ENCODE measurements at regions not wholly inside any gene's neighbourhood (a gene's known extent, or its start where the extent isn't known, plus 50 kb on each side); places are given as distances from the start of the nearest gene placed in this dataset.

DNA sequence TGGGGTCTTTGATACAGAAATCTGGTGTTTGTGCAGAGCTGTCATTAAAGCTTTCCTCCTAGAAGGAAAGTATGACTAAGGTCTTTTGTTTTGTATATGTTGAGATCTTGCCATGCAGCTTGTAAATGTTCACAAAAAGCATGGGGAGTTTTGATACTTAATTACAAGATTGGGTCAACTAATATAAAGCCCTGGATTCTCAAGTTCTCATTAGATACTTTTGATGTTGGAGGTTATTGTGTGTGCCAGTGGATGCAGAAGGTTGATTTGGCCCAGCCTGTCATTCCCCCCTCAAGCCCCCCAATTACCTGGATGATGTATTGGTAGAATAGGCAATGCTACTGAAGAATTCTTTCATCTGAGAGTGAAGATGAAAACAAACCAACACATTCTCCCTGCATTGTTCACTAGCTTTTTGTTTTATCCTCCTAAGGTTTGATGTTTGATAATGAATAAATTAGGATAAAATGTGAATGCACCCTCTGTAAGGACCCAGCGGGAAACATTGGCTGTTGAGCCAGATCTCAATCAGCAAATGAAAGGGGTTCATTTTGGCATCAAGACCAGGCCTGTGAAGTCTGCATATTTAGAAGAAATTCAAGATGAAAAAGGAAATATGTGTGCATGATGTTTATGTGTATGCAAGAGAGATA lies 61.9 kb upstream of the ADAMTS19 start:
- Histone ChIP-seq H3K27ac (ENCODE audit: low read depth, low read length) (no peak overlapping the region), H3K4me3 (replicated peaks in 1 of 2; ENCODE audit: low read depth in 1 of 2, low read length in 2 of 2) (no peak overlapping the region), H3K4me2 (ENCODE audit: low read length) (no peak overlapping the region), H2AFZ (ENCODE audit: low read depth, low read length, poor library complexity, severe bottlenecking) (no peak overlapping the region), H3K36me3 (ENCODE audit: control insufficient read depth in 1 of 2, insufficient read depth in 2 of 2, low read length in 2 of 2) (no peaks in the 10 kb centered on the region), H3K4me1 (ENCODE audit: control insufficient read depth in 1 of 2, insufficient read depth in 2 of 2, low read length in 2 of 2) (no peaks in the 10 kb centered on the region), H3K9ac (ENCODE audit: low read length) (no peak overlapping the region), H3K27me3 (ENCODE audit: insufficient read depth, low read length) (no peaks in the 10 kb centered on the region), H3K9me3 (ENCODE audit: control insufficient read depth in 1 of 2, insufficient read depth in 1 of 2, low read depth in 1 of 2, low read length in 2 of 2) (no peaks in the 10 kb centered on the region), H4K20me1 (ENCODE audit: insufficient read depth) (no peaks in the 10 kb centered on the region), H3K9me2 (ENCODE audit: insufficient read depth) (no peaks in the 10 kb centered on the region), H3K79me2 (ENCODE audit: insufficient read depth, low read length) (no peaks in the 10 kb centered on the region)
- ChIA-PET CTCF (no interaction called here), POLR2A (no interaction called here), RAD21 (ENCODE audit: low non-redundant PET in 1 of 2, low total read pairs in 2 of 2, uncharacterized antibody in 2 of 2, unreplicated experiment in 2 of 2) (no interaction called here)
- no TSS peak for BruUV-seq (replicated peaks)
- intact Hi-C loops (cut with micrococcal nuclease), result no loop called here
- ATAC-seq, result no peak
- no peak for TF ChIP-seq SRF (IDR thresholded peaks at IDR 0.05; ENCODE audit: low read depth)
- TF ChIP-seq ZNF274 (IDR thresholded peaks at IDR 0.05; ENCODE audit: low read depth, low read length), result no peak
- no peak for TF ChIP-seq CEBPB (IDR thresholded peaks at IDR 0.05; ENCODE audit: low read depth)
- TF ChIP-seq CBX3 (IDR thresholded peaks at IDR 0.05; ENCODE audit: low read depth), result no peak
- TF ChIP-seq EZH2phosphoT487 (IDR thresholded peaks at IDR 0.05; ENCODE audit: borderline replicate concordance), result no peak
- TF ChIP-seq FOSL1 (IDR thresholded peaks at IDR 0.05; ENCODE audit: low read depth), result no peak
- TF ChIP-seq YY1 (IDR thresholded peaks at IDR 0.05; ENCODE audit: extremely low read depth, insufficient replicate concordance, low read depth, low read length), result no peak
- no peak for TF ChIP-seq TCF7L2 (IDR thresholded peaks at IDR 0.05; ENCODE audit: borderline replicate concordance, extremely low read depth, insufficient read depth, insufficient read length)
- TF ChIP-seq SIN3A (IDR thresholded peaks at IDR 0.05; ENCODE audit: low read depth), result no peak
- TF ChIP-seq, protein P1, sequence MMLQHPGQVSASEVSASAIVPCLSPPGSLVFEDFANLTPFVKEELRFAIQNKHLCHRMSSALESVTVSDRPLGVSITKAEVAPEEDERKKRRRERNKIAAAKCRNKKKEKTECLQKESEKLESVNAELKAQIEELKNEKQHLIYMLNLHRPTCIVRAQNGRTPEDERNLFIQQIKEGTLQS (IDR thresholded peaks at IDR 0.05), result no peak
- TF ChIP-seq ELF1 (IDR thresholded peaks at IDR 0.05; ENCODE audit: borderline replicate concordance, low read depth), result no peak
- TF ChIP-seq ZFX (IDR thresholded peaks at IDR 0.05), result no peak
- TF ChIP-seq POLR2AphosphoS5 (IDR thresholded peaks at IDR 0.05; ENCODE audit: low read depth, low read length), result no peak
- no peak for DNase-seq (ENCODE audit: low read depth, low spot score)
